ENCODE measurements at regions not wholly inside any gene's neighbourhood (a gene's known extent, or its start where the extent isn't known, plus 50 kb on each side); places are given as distances from the start of the nearest gene placed in this dataset.

DNA sequence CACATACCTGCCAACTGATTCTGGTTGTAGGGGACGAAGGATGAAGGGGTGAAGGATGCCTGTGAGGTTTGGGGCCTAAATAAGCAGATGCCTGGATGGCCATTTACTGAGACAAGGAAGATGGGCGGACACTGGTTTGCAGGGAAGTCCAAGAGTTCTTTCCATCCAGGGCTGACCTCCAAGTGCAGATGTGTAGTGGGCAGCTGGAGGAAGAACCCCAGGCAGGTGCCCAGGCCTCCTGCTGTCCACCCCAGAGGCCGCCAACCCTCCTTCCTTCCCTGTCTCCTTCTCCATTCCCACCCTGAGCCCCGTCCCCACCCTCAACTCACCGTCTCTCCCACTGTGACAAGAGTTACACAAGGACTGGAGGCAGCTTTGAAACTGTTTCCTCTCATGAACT, 171.5 kb downstream of the KATNAL1 start:
- ATAC-seq (no peak), DNase-seq (ENCODE audit: low spot score) (no peak)
- TF ChIP-seq TEAD4 (CRISPR knock-in tag; IDR thresholded peaks at IDR 0.05): no peak
- TF ChIP-seq, protein P1, sequence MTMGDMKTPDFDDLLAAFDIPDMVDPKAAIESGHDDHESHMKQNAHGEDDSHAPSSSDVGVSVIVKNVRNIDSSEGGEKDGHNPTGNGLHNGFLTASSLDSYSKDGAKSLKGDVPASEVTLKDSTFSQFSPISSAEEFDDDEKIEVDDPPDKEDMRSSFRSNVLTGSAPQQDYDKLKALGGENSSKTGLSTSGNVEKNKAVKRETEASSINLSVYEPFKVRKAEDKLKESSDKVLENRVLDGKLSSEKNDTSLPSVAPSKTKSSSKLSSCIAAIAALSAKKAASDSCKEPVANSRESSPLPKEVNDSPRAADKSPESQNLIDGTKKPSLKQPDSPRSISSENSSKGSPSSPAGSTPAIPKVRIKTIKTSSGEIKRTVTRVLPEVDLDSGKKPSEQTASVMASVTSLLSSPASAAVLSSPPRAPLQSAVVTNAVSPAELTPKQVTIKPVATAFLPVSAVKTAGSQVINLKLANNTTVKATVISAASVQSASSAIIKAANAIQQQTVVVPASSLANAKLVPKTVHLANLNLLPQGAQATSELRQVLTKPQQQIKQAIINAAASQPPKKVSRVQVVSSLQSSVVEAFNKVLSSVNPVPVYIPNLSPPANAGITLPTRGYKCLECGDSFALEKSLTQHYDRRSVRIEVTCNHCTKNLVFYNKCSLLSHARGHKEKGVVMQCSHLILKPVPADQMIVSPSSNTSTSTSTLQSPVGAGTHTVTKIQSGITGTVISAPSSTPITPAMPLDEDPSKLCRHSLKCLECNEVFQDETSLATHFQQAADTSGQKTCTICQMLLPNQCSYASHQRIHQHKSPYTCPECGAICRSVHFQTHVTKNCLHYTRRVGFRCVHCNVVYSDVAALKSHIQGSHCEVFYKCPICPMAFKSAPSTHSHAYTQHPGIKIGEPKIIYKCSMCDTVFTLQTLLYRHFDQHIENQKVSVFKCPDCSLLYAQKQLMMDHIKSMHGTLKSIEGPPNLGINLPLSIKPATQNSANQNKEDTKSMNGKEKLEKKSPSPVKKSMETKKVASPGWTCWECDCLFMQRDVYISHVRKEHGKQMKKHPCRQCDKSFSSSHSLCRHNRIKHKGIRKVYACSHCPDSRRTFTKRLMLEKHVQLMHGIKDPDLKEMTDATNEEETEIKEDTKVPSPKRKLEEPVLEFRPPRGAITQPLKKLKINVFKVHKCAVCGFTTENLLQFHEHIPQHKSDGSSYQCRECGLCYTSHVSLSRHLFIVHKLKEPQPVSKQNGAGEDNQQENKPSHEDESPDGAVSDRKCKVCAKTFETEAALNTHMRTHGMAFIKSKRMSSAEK (CRISPR knock-in tag; IDR thresholded peaks at IDR 0.05; ENCODE audit: borderline replicate concordance): no peak
- TF ChIP-seq JAZF1 (CRISPR knock-in tag; IDR thresholded peaks at IDR 0.05): no peak
- TF ChIP-seq, protein P2, sequence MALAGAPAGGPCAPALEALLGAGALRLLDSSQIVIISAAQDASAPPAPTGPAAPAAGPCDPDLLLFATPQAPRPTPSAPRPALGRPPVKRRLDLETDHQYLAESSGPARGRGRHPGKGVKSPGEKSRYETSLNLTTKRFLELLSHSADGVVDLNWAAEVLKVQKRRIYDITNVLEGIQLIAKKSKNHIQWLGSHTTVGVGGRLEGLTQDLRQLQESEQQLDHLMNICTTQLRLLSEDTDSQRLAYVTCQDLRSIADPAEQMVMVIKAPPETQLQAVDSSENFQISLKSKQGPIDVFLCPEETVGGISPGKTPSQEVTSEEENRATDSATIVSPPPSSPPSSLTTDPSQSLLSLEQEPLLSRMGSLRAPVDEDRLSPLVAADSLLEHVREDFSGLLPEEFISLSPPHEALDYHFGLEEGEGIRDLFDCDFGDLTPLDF (CRISPR knock-in tag; IDR thresholded peaks at IDR 0.05): no peak
- TF ChIP-seq TEAD1 (CRISPR knock-in tag; IDR thresholded peaks at IDR 0.05): no peak
- TF ChIP-seq NR3C1 (CRISPR knock-in tag; conservative IDR thresholded peaks at IDR 0.05; ENCODE audit: low read depth): no peak
- TF ChIP-seq, protein P3, sequence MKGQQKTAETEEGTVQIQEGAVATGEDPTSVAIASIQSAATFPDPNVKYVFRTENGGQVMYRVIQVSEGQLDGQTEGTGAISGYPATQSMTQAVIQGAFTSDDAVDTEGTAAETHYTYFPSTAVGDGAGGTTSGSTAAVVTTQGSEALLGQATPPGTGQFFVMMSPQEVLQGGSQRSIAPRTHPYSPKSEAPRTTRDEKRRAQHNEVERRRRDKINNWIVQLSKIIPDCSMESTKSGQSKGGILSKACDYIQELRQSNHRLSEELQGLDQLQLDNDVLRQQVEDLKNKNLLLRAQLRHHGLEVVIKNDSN (CRISPR knock-in tag; IDR thresholded peaks at IDR 0.05): no peak
- TF ChIP-seq FOXJ3 (CRISPR knock-in tag; IDR thresholded peaks at IDR 0.05; ENCODE audit: borderline replicate concordance): no peak
- TF ChIP-seq, protein P4, sequence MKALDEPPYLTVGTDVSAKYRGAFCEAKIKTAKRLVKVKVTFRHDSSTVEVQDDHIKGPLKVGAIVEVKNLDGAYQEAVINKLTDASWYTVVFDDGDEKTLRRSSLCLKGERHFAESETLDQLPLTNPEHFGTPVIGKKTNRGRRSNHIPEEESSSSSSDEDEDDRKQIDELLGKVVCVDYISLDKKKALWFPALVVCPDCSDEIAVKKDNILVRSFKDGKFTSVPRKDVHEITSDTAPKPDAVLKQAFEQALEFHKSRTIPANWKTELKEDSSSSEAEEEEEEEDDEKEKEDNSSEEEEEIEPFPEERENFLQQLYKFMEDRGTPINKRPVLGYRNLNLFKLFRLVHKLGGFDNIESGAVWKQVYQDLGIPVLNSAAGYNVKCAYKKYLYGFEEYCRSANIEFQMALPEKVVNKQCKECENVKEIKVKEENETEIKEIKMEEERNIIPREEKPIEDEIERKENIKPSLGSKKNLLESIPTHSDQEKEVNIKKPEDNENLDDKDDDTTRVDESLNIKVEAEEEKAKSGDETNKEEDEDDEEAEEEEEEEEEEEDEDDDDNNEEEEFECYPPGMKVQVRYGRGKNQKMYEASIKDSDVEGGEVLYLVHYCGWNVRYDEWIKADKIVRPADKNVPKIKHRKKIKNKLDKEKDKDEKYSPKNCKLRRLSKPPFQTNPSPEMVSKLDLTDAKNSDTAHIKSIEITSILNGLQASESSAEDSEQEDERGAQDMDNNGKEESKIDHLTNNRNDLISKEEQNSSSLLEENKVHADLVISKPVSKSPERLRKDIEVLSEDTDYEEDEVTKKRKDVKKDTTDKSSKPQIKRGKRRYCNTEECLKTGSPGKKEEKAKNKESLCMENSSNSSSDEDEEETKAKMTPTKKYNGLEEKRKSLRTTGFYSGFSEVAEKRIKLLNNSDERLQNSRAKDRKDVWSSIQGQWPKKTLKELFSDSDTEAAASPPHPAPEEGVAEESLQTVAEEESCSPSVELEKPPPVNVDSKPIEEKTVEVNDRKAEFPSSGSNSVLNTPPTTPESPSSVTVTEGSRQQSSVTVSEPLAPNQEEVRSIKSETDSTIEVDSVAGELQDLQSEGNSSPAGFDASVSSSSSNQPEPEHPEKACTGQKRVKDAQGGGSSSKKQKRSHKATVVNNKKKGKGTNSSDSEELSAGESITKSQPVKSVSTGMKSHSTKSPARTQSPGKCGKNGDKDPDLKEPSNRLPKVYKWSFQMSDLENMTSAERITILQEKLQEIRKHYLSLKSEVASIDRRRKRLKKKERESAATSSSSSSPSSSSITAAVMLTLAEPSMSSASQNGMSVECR (CRISPR knock-in tag; IDR thresholded peaks at IDR 0.05; ENCODE audit: borderline replicate concordance): no peak
- no peak for TF ChIP-seq CBFB (CRISPR knock-in tag; IDR thresholded peaks at IDR 0.05; ENCODE audit: low read depth)
- TF ChIP-seq ZNF416 (CRISPR knock-in tag; IDR thresholded peaks at IDR 0.05): no peak
- no peak for TF ChIP-seq ZBTB21 (CRISPR knock-in tag; IDR thresholded peaks at IDR 0.05; ENCODE audit: borderline replicate concordance)
- TF ChIP-seq EMX1 (CRISPR knock-in tag; IDR thresholded peaks at IDR 0.05): no peak
- no peak for TF ChIP-seq ZNF396 (CRISPR knock-in tag; IDR thresholded peaks at IDR 0.05; ENCODE audit: borderline replicate concordance)
- no peak for TF ChIP-seq SMAD3 (CRISPR knock-in tag; IDR thresholded peaks at IDR 0.05; ENCODE audit: borderline replicate concordance)
- TF ChIP-seq, protein P5, sequence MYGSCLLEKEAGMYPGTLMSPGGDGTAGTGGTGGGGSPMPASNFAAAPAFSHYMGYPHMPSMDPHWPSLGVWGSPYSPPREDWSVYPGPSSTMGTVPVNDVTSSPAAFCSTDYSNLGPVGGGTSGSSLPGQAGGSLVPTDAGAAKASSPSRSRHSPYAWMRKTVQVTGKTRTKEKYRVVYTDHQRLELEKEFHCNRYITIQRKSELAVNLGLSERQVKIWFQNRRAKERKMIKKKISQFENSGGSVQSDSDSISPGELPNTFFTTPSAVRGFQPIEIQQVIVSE (CRISPR knock-in tag; IDR thresholded peaks at IDR 0.05; ENCODE audit: borderline replicate concordance): no peak
- no peak for TF ChIP-seq NR2C2 (CRISPR knock-in tag; IDR thresholded peaks at IDR 0.05)
- no peak for TF ChIP-seq ZNF219 (CRISPR knock-in tag; IDR thresholded peaks at IDR 0.05; ENCODE audit: borderline replicate concordance)
- no peak for TF ChIP-seq ZNF671 (CRISPR knock-in tag; IDR thresholded peaks at IDR 0.05)
- TF ChIP-seq NR1H2 (CRISPR knock-in tag; IDR thresholded peaks at IDR 0.05): no peak
- H3K27me3 Mint-ChIP-seq (ENCODE audit: low read depth): peaks cover 4% of the 10 kb centered on the region
- H3K4me3 Mint-ChIP-seq: no peak overlapping the region
- no peak overlapping the region for H3K27ac Mint-ChIP-seq
- POLR2A ChIA-PET: no interaction called here
- H3K36me3 Mint-ChIP-seq: no peaks in the 10 kb centered on the region
- peaks cover under 1% of the 10 kb centered on the region for H3K9me3 Mint-ChIP-seq
- CTCF ChIA-PET: interaction anchor here (1.1 kb wide), 1 partner anchor 22 kb away, joined by 3 read pairs; no protein-coding TSS in a partner anchor
- peaks cover 6% of the 10 kb centered on the region; the same call in 1 of the 2 replicates for H3K4me1 Mint-ChIP-seq
